ENCODE measurements at regions not wholly inside any gene's neighbourhood (a gene's known extent, or its start where the extent isn't known, plus 50 kb on each side); places are given as distances from the start of the nearest gene placed in this dataset.

- TF ChIP-seq CTCF (IDR thresholded peaks at IDR 0.05; ENCODE audit: extremely low read depth, insufficient read depth, missing control alignments), result no peak
- DNase-seq (ENCODE audit: low spot score), result no peak
- in situ Hi-C loops (cut with MboI; ENCODE audit: low pct_unique_long_range_greater_than_20kb, low sequenced_read_pairs, unreplicated experiment), result no loop called here
Observed at GRCh38 chr4:96894621-96895020, 1054.7 kb downstream of the PDHA2 start.

- in situ Hi-C loops (cut with MboI; ENCODE audit: low pct_unique_long_range_greater_than_20kb, low sequenced_read_pairs, unreplicated experiment), result no loop called here
- DNase-seq (ENCODE audit: low spot score), result no peak
- TF ChIP-seq CTCF (IDR thresholded peaks at IDR 0.05; ENCODE audit: extremely low read depth, insufficient read depth, missing control alignments), result no peak
Observed at GRCh38 chr4:96895826-96896225, 1055.9 kb downstream of the PDHA2 start.

- in situ Hi-C loops (cut with MboI; ENCODE audit: low pct_unique_long_range_greater_than_20kb, low sequenced_read_pairs, unreplicated experiment), result no loop called here
- no peak for TF ChIP-seq CTCF (IDR thresholded peaks at IDR 0.05; ENCODE audit: extremely low read depth, insufficient read depth, missing control alignments)
- no peak for DNase-seq (ENCODE audit: low spot score)
Observed at GRCh38 chr4:96912716-96913115, 1072.8 kb downstream of the PDHA2 start.

- DNase-seq (ENCODE audit: low spot score), result no peak
- TF ChIP-seq CTCF (IDR thresholded peaks at IDR 0.05; ENCODE audit: extremely low read depth, insufficient read depth, missing control alignments), result no peak
- in situ Hi-C loops (cut with MboI; ENCODE audit: low pct_unique_long_range_greater_than_20kb, low sequenced_read_pairs, unreplicated experiment), result no loop called here
Observed at GRCh38 chr4:96913441-96914080, 1073.7 kb downstream of the PDHA2 start.

- TF ChIP-seq CTCF (IDR thresholded peaks at IDR 0.05; ENCODE audit: extremely low read depth, insufficient read depth, missing control alignments), result no peak
- DNase-seq (ENCODE audit: low spot score), result no peak
- in situ Hi-C loops (cut with MboI; ENCODE audit: low pct_unique_long_range_greater_than_20kb, low sequenced_read_pairs, unreplicated experiment), result no loop called here
Observed at GRCh38 chr4:96916711-96917110, 1076.8 kb downstream of the PDHA2 start.

- no peak for TF ChIP-seq CTCF (IDR thresholded peaks at IDR 0.05; ENCODE audit: extremely low read depth, insufficient read depth, missing control alignments)
- in situ Hi-C loops (cut with MboI; ENCODE audit: low pct_unique_long_range_greater_than_20kb, low sequenced_read_pairs, unreplicated experiment), result no loop called here
- DNase-seq (ENCODE audit: low spot score), result no peak
Observed at GRCh38 chr4:96936886-96937285, 1097.0 kb downstream of the PDHA2 start.
